CD4-positive, CD25-positive, alpha-beta regulatory T cell (primary cell): ENCODE measurements at regions not wholly inside any gene's neighbourhood (a gene's known extent, or its start where the extent isn't known, plus 50 kb on each side); places are given as distances from the start of the nearest gene placed in this dataset.

Experiments
- ATAC-seq, 2 donors: fragments of 150-1000 bp; cut with Tn5 transposase; one replicate each; pipeline ENCODE4 v1.10.0; 2021; ENCODE audit warnings: low read depth in 2 of 2, moderate number of reproducible peaks in 2 of 2, moderate library complexity in 1 of 2
- DNase-seq, 3 donors: peaks; one replicate each; pipeline versions ENCODE4 v3.0.0 to v3.0.0-alpha.2; 2012 to 2022; ENCODE audit warnings: mixed read lengths in 1 of 3
- H3K27ac ChIP-seq: one replicate; pipeline ENCODE4 v1.7.0; 2013; ENCODE audit warnings: mild to moderate bottlenecking, low read length; ENCODE audit not compliant: insufficient read depth, poor library complexity, severe bottlenecking
- H3K27me3 ChIP-seq: one replicate; pipeline ENCODE4 v1.7.0; 2013; ENCODE audit warnings: low read length; ENCODE audit not compliant: control insufficient read depth, insufficient read depth
- H3K36me3 ChIP-seq: one replicate; pipeline ENCODE4 v1.7.0; 2013; ENCODE audit warnings: mild to moderate bottlenecking, low read length, moderate library complexity; ENCODE audit not compliant: control insufficient read depth, insufficient read depth
- H3K4me1 ChIP-seq: 2 replicates; pipeline ENCODE4 v1.7.0; 2013; ENCODE audit warnings: mild to moderate bottlenecking, low read length; ENCODE audit not compliant: insufficient read depth, control insufficient read depth, poor library complexity, severe bottlenecking
- H3K4me3 ChIP-seq: one replicate; pipeline ENCODE4 v1.7.0; 2013; ENCODE audit warnings: low read depth, mild to moderate bottlenecking, low read length, moderate library complexity
- H3K9me3 ChIP-seq, 2 experiments: 1 replicate in 1 of 2; 2 replicates in 1 of 2; pipeline ENCODE4 v1.7.0; 2013; ENCODE audit warnings: low read length in 2 of 2, mild to moderate bottlenecking in 1 of 2, moderate library complexity in 1 of 2; ENCODE audit not compliant: control insufficient read depth in 2 of 2
- H3K27ac Mint-ChIP-seq, 3 donors: one replicate each; pipeline ENCODE4 v1.8.0; 2020 to 2022; ENCODE audit warnings: mild to moderate bottlenecking in 3 of 3, mixed read lengths in 3 of 3, moderate library complexity in 2 of 3
- H3K27me3 Mint-ChIP-seq: one replicate; pipeline ENCODE4 v1.8.0; 2022; ENCODE audit warnings: mild to moderate bottlenecking, mixed read lengths
- H3K36me3 Mint-ChIP-seq: one replicate; pipeline ENCODE4 v1.8.0; 2020; ENCODE audit warnings: mixed read lengths
- H3K4me1 Mint-ChIP-seq, 4 donors: one replicate each; pipeline ENCODE4 v1.8.0; 2020 to 2022; ENCODE audit warnings: mixed read lengths in 4 of 4, mild to moderate bottlenecking in 1 of 4
- H3K4me3 Mint-ChIP-seq, 4 donors: one replicate each; pipeline ENCODE4 v1.8.0; 2020 to 2022; ENCODE audit warnings: mild to moderate bottlenecking in 4 of 4, mixed read lengths in 4 of 4, moderate library complexity in 3 of 4
- H3K9me3 Mint-ChIP-seq, 7 donors: one replicate each; pipeline ENCODE4 v1.8.0; 2020 to 2022; ENCODE audit warnings: mixed read lengths in 7 of 7, mild to moderate bottlenecking in 3 of 7, moderate library complexity in 2 of 7

GRCh38 chr22:27309697-27310096 is 491.9 kb downstream of the MN1 start:
- peaks cover 0 to 6% (median 0%) of the 10 kb centered on the region in 4 donors for H3K4me1 Mint-ChIP-seq
- no peak overlapping the region for H3K4me3 Mint-ChIP-seq
- peaks cover 0 to 5% (median 4%) of the 10 kb centered on the region in 7 donors for H3K9me3 Mint-ChIP-seq
- H3K27me3 Mint-ChIP-seq = peaks cover 1% of the 10 kb centered on the region
- Histone ChIP-seq H3K9me3 (no peaks in the 10 kb centered on the region), H3K4me3 (no peak overlapping the region), H3K27me3 (no peaks in the 10 kb centered on the region), H3K4me1 (no peaks in the 10 kb centered on the region), H3K36me3 (no peaks in the 10 kb centered on the region), H3K27ac (no peak overlapping the region)
- H3K27ac Mint-ChIP-seq = no peak overlapping the region
- no peaks in the 10 kb centered on the region for H3K36me3 Mint-ChIP-seq
- ATAC-seq = no peak
- DNase-seq = no peak

GRCh38 chr22:27310966-27311697 is 490.4 kb downstream of the MN1 start:
- Mint-ChIP-seq H3K9me3 (peaks cover 0 to 5% (median 4%) of the 10 kb centered on the region in 7 donors), H3K27me3 (no peaks in the 10 kb centered on the region)
- ATAC-seq = no peak

GRCh38 chr22:27311698-27312550 is 489.6 kb downstream of the MN1 start:
- H3K27me3 ChIP-seq = no peaks in the 10 kb centered on the region
- Mint-ChIP-seq H3K36me3 (no peaks in the 10 kb centered on the region), H3K27me3 (no peaks in the 10 kb centered on the region), H3K27ac (no peak overlapping the region), H3K4me3 (no peak overlapping the region), H3K4me1 (peaks cover 0 to 6% (median 0%) of the 10 kb centered on the region in 4 donors), H3K9me3 (peaks cover 0 to 5% (median 4%) of the 10 kb centered on the region in 7 donors)
- no peak overlapping the region for H3K27ac ChIP-seq
- DNase-seq = no peak
- ATAC-seq = no peak
- no peak overlapping the region for H3K4me3 ChIP-seq
- no peaks in the 10 kb centered on the region for H3K36me3 ChIP-seq
- no peaks in the 10 kb centered on the region for H3K9me3 ChIP-seq
- H3K4me1 ChIP-seq = no peaks in the 10 kb centered on the region

More at GRCh38 chr22:27310966-27311697, 490.4 kb downstream of the MN1 start:
- Histone ChIP-seq H3K27ac (no peak overlapping the region), H3K27me3 (no peaks in the 10 kb centered on the region), H3K36me3 (no peaks in the 10 kb centered on the region), H3K9me3 (no peaks in the 10 kb centered on the region), H3K4me1 (no peaks in the 10 kb centered on the region), H3K4me3 (no peak overlapping the region)
- Mint-ChIP-seq H3K36me3 (no peaks in the 10 kb centered on the region), H3K4me3 (no peak overlapping the region), H3K4me1 (peaks cover 0 to 6% (median 0%) of the 10 kb centered on the region in 4 donors), H3K27ac (no peak overlapping the region)
- DNase-seq = no peak

GRCh38 chr22:27312565-27312964 is 489.0 kb downstream of the MN1 start:
- no peak for ATAC-seq

GRCh38 chr22:27312966-27313855 is 488.3 kb downstream of the MN1 start:
- H3K4me3 ChIP-seq = no peak overlapping the region
- H3K4me3 Mint-ChIP-seq = no peak overlapping the region

More at GRCh38 chr22:27312565-27312964, 489.0 kb downstream of the MN1 start:
- Mint-ChIP-seq H3K4me1 (peaks cover 0 to 2% (median 0%) of the 10 kb centered on the region in 4 donors), H3K27me3 (no peaks in the 10 kb centered on the region), H3K27ac (no peak overlapping the region), H3K9me3 (peaks cover 0 to 5% (median 4%) of the 10 kb centered on the region in 7 donors), H3K36me3 (no peaks in the 10 kb centered on the region), H3K4me3 (no peak overlapping the region)
- Histone ChIP-seq H3K27me3 (no peaks in the 10 kb centered on the region), H3K4me1 (no peaks in the 10 kb centered on the region), H3K4me3 (no peak overlapping the region), H3K27ac (no peak overlapping the region), H3K36me3 (no peaks in the 10 kb centered on the region), H3K9me3 (no peaks in the 10 kb centered on the region)
- no peak for DNase-seq

GRCh38 chr22:27314276-27314807 is 487.2 kb downstream of the MN1 start:
- Mint-ChIP-seq H3K27me3 (no peaks in the 10 kb centered on the region), H3K9me3 (peaks cover 0 to 5% (median 0%) of the 10 kb centered on the region in 7 donors), H3K4me3 (no peak overlapping the region), H3K27ac (no peak overlapping the region), H3K4me1 (no peaks in the 10 kb centered on the region), H3K36me3 (no peaks in the 10 kb centered on the region)
- ATAC-seq = no peak
- Histone ChIP-seq H3K27me3 (no peaks in the 10 kb centered on the region), H3K9me3 (peaks cover 0 to 2% of the 10 kb centered on the region in 2 experiments), H3K27ac (no peak overlapping the region), H3K4me1 (no peaks in the 10 kb centered on the region), H3K4me3 (no peak overlapping the region), H3K36me3 (no peaks in the 10 kb centered on the region)
- DNase-seq = no peak

More at GRCh38 chr22:27312966-27313855, 488.3 kb downstream of the MN1 start:
- Mint-ChIP-seq H3K4me1 (no peaks in the 10 kb centered on the region), H3K27ac (no peak overlapping the region), H3K9me3 (peaks cover 0 to 4% (median under 1%) of the 10 kb centered on the region in 7 donors), H3K36me3 (no peaks in the 10 kb centered on the region), H3K27me3 (no peaks in the 10 kb centered on the region)
- Histone ChIP-seq H3K27ac (no peak overlapping the region), H3K36me3 (no peaks in the 10 kb centered on the region), H3K9me3 (no peaks in the 10 kb centered on the region), H3K27me3 (no peaks in the 10 kb centered on the region), H3K4me1 (no peaks in the 10 kb centered on the region)
- no peak for DNase-seq
- no peak for ATAC-seq

GRCh38 chr22:27315833-27316232 is 485.7 kb downstream of the MN1 start:
- no peak for DNase-seq
- H3K27ac ChIP-seq = no peak overlapping the region
- no peak overlapping the region for H3K4me3 Mint-ChIP-seq
- H3K27me3 Mint-ChIP-seq = no peaks in the 10 kb centered on the region
- H3K36me3 ChIP-seq = no peaks in the 10 kb centered on the region
- H3K27me3 ChIP-seq = no peaks in the 10 kb centered on the region
- H3K4me1 ChIP-seq = no peaks in the 10 kb centered on the region
- H3K9me3 ChIP-seq = peaks cover 0 to 2% of the 10 kb centered on the region in 2 experiments
- H3K27ac Mint-ChIP-seq = no peak overlapping the region
- no peak overlapping the region for H3K4me3 ChIP-seq
- H3K36me3 Mint-ChIP-seq = no peaks in the 10 kb centered on the region
- no peaks in the 10 kb centered on the region for H3K4me1 Mint-ChIP-seq
- peaks cover 0 to 8% (median 4%) of the 10 kb centered on the region in 7 donors for H3K9me3 Mint-ChIP-seq
- no peak for ATAC-seq
